ENCODE measurements at regions not wholly inside any gene's neighbourhood (a gene's known extent, or its start where the extent isn't known, plus 50 kb on each side); places are given as distances from the start of the nearest gene placed in this dataset.

GRCh38 chr13:65959305-65959704 lies 1270.8 kb downstream of the PCDH9 start:
- TF ChIP-seq POLR2A (IDR thresholded peaks at IDR 0.05; ENCODE audit: low read depth, low read length) (no peak), CTCF (conservative IDR thresholded peaks at IDR 0.05; ENCODE audit: low read depth, low read length) (no peak), RAD21 (IDR thresholded peaks at IDR 0.05; ENCODE audit: low read length) (no peak), RFX5 (IDR thresholded peaks at IDR 0.05; ENCODE audit: low read depth, low read length) (no peak), BHLHE40 (IDR thresholded peaks at IDR 0.05; ENCODE audit: low read depth, low read length) (no peak), RCOR1 (IDR thresholded peaks at IDR 0.05; ENCODE audit: insufficient replicate concordance, low read length) (no peak), MXI1 (IDR thresholded peaks at IDR 0.05; ENCODE audit: borderline replicate concordance, low read depth, low read length) (no peak), NFE2L2 (IDR thresholded peaks at IDR 0.05; ENCODE audit: low read depth, low read length) (no peak), USF2 (IDR thresholded peaks at IDR 0.05; ENCODE audit: low read depth, low read length) (no peak), MAZ (IDR thresholded peaks at IDR 0.05; ENCODE audit: borderline replicate concordance, low read depth, low read length) (no peak), FOS (IDR thresholded peaks at IDR 0.05; ENCODE audit: low read depth, low read length) (no peak), SMC3 (IDR thresholded peaks at IDR 0.05; ENCODE audit: low read depth, low read length) (no peak), CEBPB (IDR thresholded peaks at IDR 0.05; ENCODE audit: low read depth, low read length) (no peak)
